CD14-positive monocyte (primary cell): ENCODE measurements at regions not wholly inside any gene's neighbourhood (a gene's known extent, or its start where the extent isn't known, plus 50 kb on each side); places are given as distances from the start of the nearest gene placed in this dataset.

Experiments
- DNase-seq, 3 donors: peaks; one replicate each; pipeline ENCODE4 v3.0.0-alpha.2; 2011 to 2022
- H2AFZ ChIP-seq: 2 replicates; pipeline ENCODE4 v1.6.0; 2012; ENCODE audit warnings: mild to moderate bottlenecking, low read depth, low read length, inconsistent platforms; ENCODE audit not compliant: insufficient read depth, poor library complexity, severe bottlenecking
- H3K27ac ChIP-seq, 2 donors: 1 replicate in 1 of 2; 2 replicates in 1 of 2; pipeline ENCODE4 v1.5.1; 2012 to 2013; ENCODE audit warnings: low read length in 2 of 2, control low read depth in 1 of 2, inconsistent platforms in 1 of 2, low read depth in 1 of 2, mild to moderate bottlenecking in 1 of 2
- H3K27me3 ChIP-seq, 2 donors: one replicate each; pipeline versions ENCODE4 v1.6.0 to v1.6.1; 2011 to 2013; ENCODE audit warnings: low read length in 2 of 2; ENCODE audit not compliant: control insufficient read depth in 2 of 2, insufficient read depth in 2 of 2
- H3K36me3 ChIP-seq, 2 donors: replicated peaks in 1 of 2; 1 replicate in 1 of 2; 2 replicates in 1 of 2; pipeline versions ENCODE4 v1.5.1 to v1.6.1; 2012 to 2013; ENCODE audit warnings: low read length in 2 of 2, control low read depth in 1 of 2, inconsistent platforms in 1 of 2, mild to moderate bottlenecking in 1 of 2; ENCODE audit not compliant: insufficient read depth in 2 of 2, control insufficient read depth in 1 of 2
- H3K4me1 ChIP-seq, 2 donors: 1 replicate in 1 of 2; 2 replicates in 1 of 2; pipeline versions ENCODE4 v1.5.1 to v1.6.1; 2012 to 2013; ENCODE audit warnings: low read length in 2 of 2, control low read depth in 1 of 2, inconsistent platforms in 1 of 2, mild to moderate bottlenecking in 1 of 2, moderate library complexity in 1 of 2; ENCODE audit not compliant: insufficient read depth in 2 of 2, control insufficient read depth in 1 of 2
- H3K4me2 ChIP-seq: replicated peaks from 2 replicates; pipeline ENCODE3; 2012; ENCODE audit warnings: low read length, moderate library complexity, mild to moderate bottlenecking; ENCODE audit not compliant: poor library complexity, severe bottlenecking; ENCODE audit errors: extremely low read depth
- H3K4me3 ChIP-seq, 3 experiments: fragments of 200-600 bp in 1 of 3; sonication (generic) in 1 of 3; replicated peaks in 1 of 3; 1 replicate in 2 of 3; 2 replicates in 1 of 3; pipeline ENCODE4 v1.5.1; 2011 to 2013; ENCODE audit warnings: low read length in 3 of 3, mild to moderate bottlenecking in 3 of 3, control low read depth in 2 of 3, low read depth in 2 of 3, inconsistent platforms in 1 of 3, moderate library complexity in 1 of 3
- H3K79me2 ChIP-seq: 2 replicates; pipeline ENCODE4 v1.6.0; 2012; ENCODE audit warnings: mild to moderate bottlenecking, control low read depth, inconsistent platforms, low read length, moderate library complexity; ENCODE audit not compliant: insufficient read depth
- H3K9ac ChIP-seq: 2 replicates; pipeline ENCODE4 v1.6.0; 2017; ENCODE audit warnings: low read length, mild to moderate bottlenecking; ENCODE audit not compliant: insufficient read depth, poor library complexity, severe bottlenecking
- H3K9me3 ChIP-seq, 2 donors: replicated peaks in 1 of 2; 1 replicate in 1 of 2; 2 replicates in 1 of 2; pipeline versions ENCODE4 v1.5.1 to v1.6.1; 2012 to 2013; ENCODE audit warnings: low read length in 2 of 2, control low read depth in 1 of 2; ENCODE audit not compliant: control insufficient read depth in 1 of 2, insufficient read depth in 1 of 2
- H4K20me1 ChIP-seq: 2 replicates; pipeline ENCODE4 v1.6.0; 2012; ENCODE audit warnings: mild to moderate bottlenecking, low read length, control low read depth, moderate library complexity; ENCODE audit not compliant: insufficient read depth
- H3K27ac Mint-ChIP-seq, 7 donors: one replicate each; pipeline ENCODE4 v1.8.0; 2020; ENCODE audit warnings: mild to moderate bottlenecking in 7 of 7, mixed read lengths in 7 of 7, moderate library complexity in 6 of 7, inconsistent platforms in 2 of 7
- H3K27me3 Mint-ChIP-seq, 3 donors: one replicate each; pipeline ENCODE4 v1.8.0; 2021 to 2022; ENCODE audit warnings: low read depth in 3 of 3, mild to moderate bottlenecking in 3 of 3, mixed read lengths in 3 of 3, moderate library complexity in 3 of 3, inconsistent platforms in 1 of 3
- H3K36me3 Mint-ChIP-seq, 2 donors: one replicate each; pipeline ENCODE4 v1.8.0; 2020; ENCODE audit warnings: mixed read lengths in 2 of 2, inconsistent platforms in 1 of 2, mild to moderate bottlenecking in 1 of 2
- H3K4me1 Mint-ChIP-seq: one replicate; pipeline ENCODE4 v1.8.0; 2020; ENCODE audit warnings: mild to moderate bottlenecking, mixed read lengths
- H3K4me3 Mint-ChIP-seq, 2 donors: one replicate each; pipeline ENCODE4 v1.8.0; 2020; ENCODE audit warnings: mild to moderate bottlenecking in 2 of 2, mixed read lengths in 2 of 2, moderate library complexity in 1 of 2
- H3K9me3 Mint-ChIP-seq, 7 donors: one replicate each; pipeline ENCODE4 v1.8.0; 2020 to 2022; ENCODE audit warnings: mixed read lengths in 7 of 7, mild to moderate bottlenecking in 6 of 7, moderate library complexity in 6 of 7, inconsistent platforms in 2 of 7
- CTCF ChIP-seq: fragments of 200-600 bp; IDR thresholded peaks from one replicate; pipeline ENCODE4 v1.8.0; 2022; ENCODE audit warnings: antibody characterized with exemption, mild to moderate bottlenecking
- WGBS: methylation state at CpG from one replicate; pipeline ENCODE4 v1.1.5; 2013; ENCODE audit warnings: missing lambda C conversion rate; ENCODE audit not compliant: insufficient coverage; 5-methylcytosine and 5-hydroxymethylcytosine counted together
- intact Hi-C, 2 donors: fragments of 100-400 bp; cut with micrococcal nuclease; formaldehyde crosslinking; loops; one replicate each; pipeline versions ENCODE4 v1.15.0 to v1.15.1; 2023

GRCh38 chr14:86501611-86502010 is 971.7 kb downstream of the FLRT2 start:
- Mint-ChIP-seq H3K9me3 (peaks cover 0 to 2% (median 0%) of the 10 kb centered on the region in 7 donors), H3K27ac (no peak overlapping the region), H3K27me3 (no peaks in the 10 kb centered on the region), H3K4me1 (peaks cover 5% of the 10 kb centered on the region), H3K4me3 (no peak overlapping the region), H3K36me3 (no peaks in the 10 kb centered on the region)
- Histone ChIP-seq H3K4me3 (no peak overlapping the region), H3K4me2 (no peak overlapping the region), H3K4me1 (no peaks in the 10 kb centered on the region), H4K20me1 (no peaks in the 10 kb centered on the region), H3K9me3 (no peaks in the 10 kb centered on the region), H3K9ac (no peak overlapping the region), H3K79me2 (no peaks in the 10 kb centered on the region), H2AFZ (no peak overlapping the region), H3K27ac (no peak overlapping the region), H3K27me3 (no peaks in the 10 kb centered on the region), H3K36me3 (no peaks in the 10 kb centered on the region)
- WGBS, result no CpG with 5 or more reads among the region's 2 CpGs
- no peak for DNase-seq
- TF ChIP-seq CTCF, result no peak
- intact Hi-C loops, result no loop called here

- no peak overlapping the region for H3K27ac ChIP-seq
- DNase-seq, result no peak
- no peaks in the 10 kb centered on the region for H3K4me1 ChIP-seq
- no peak overlapping the region for H3K4me2 ChIP-seq
- peaks cover 0 to 3% of the 10 kb centered on the region in 2 donors for H3K9me3 ChIP-seq
- H3K79me2 ChIP-seq, result no peaks in the 10 kb centered on the region
- no peaks in the 10 kb centered on the region for H3K36me3 ChIP-seq
- TF ChIP-seq CTCF, result no peak
- Mint-ChIP-seq H3K4me1 (no peaks in the 10 kb centered on the region), H3K36me3 (no peaks in the 10 kb centered on the region), H3K9me3 (peaks cover 0 to 4% (median 2%) of the 10 kb centered on the region in 7 donors), H3K27me3 (no peaks in the 10 kb centered on the region), H3K4me3 (no peak overlapping the region), H3K27ac (no peak overlapping the region)
- no peaks in the 10 kb centered on the region for H3K27me3 ChIP-seq
- no peak overlapping the region for H2AFZ ChIP-seq
- H3K9ac ChIP-seq, result no peak overlapping the region
- intact Hi-C loops, result no loop called here
- H3K4me3 ChIP-seq, result no peak overlapping the region
- 90% methylated on average over 2 of the region's 3 CpGs for WGBS
- no peaks in the 10 kb centered on the region for H4K20me1 ChIP-seq
These were observed 961.8 kb downstream of the FLRT2 start for GRCh38 chr14:86491743-86492142.
